ENCODE measurements at regions not wholly inside any gene's neighbourhood (a gene's known extent, or its start where the extent isn't known, plus 50 kb on each side); places are given as distances from the start of the nearest gene placed in this dataset.

DNA sequence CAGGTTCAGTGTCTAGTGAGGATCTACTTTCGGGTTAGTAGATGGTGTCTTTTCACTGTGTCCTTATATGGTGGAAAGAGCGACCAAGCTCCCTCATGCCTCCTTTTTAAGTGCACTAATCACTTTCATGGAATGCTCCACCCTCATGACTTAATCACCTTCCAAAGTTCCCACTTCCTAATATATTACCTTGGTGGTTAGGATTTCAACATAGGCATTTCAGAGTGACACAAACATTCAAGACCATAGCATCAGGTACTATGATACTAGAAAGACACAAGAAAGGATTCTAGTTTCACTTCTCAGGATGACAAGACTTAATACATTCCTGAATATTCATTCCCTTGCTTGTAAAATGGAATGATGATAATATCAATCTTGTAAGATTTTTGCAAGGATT is 119.1 kb upstream of the FAM3C start:
- TF ChIP-seq SIN3A (IDR thresholded peaks at IDR 0.05; ENCODE audit: borderline replicate concordance, insufficient read depth, low read length) (no peak), POLR2AphosphoS5 (IDR thresholded peaks at IDR 0.05; ENCODE audit: low read depth, low read length) (no peak), TAF1 (IDR thresholded peaks at IDR 0.05; ENCODE audit: borderline replicate concordance, insufficient read depth, low read length) (no peak)
- TF ChIP-seq, protein P1, sequence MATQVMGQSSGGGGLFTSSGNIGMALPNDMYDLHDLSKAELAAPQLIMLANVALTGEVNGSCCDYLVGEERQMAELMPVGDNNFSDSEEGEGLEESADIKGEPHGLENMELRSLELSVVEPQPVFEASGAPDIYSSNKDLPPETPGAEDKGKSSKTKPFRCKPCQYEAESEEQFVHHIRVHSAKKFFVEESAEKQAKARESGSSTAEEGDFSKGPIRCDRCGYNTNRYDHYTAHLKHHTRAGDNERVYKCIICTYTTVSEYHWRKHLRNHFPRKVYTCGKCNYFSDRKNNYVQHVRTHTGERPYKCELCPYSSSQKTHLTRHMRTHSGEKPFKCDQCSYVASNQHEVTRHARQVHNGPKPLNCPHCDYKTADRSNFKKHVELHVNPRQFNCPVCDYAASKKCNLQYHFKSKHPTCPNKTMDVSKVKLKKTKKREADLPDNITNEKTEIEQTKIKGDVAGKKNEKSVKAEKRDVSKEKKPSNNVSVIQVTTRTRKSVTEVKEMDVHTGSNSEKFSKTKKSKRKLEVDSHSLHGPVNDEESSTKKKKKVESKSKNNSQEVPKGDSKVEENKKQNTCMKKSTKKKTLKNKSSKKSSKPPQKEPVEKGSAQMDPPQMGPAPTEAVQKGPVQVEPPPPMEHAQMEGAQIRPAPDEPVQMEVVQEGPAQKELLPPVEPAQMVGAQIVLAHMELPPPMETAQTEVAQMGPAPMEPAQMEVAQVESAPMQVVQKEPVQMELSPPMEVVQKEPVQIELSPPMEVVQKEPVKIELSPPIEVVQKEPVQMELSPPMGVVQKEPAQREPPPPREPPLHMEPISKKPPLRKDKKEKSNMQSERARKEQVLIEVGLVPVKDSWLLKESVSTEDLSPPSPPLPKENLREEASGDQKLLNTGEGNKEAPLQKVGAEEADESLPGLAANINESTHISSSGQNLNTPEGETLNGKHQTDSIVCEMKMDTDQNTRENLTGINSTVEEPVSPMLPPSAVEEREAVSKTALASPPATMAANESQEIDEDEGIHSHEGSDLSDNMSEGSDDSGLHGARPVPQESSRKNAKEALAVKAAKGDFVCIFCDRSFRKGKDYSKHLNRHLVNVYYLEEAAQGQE (IDR thresholded peaks at IDR 0.05; ENCODE audit: insufficient read depth in 1 of 2, low read depth in 2 of 2, low read length in 2 of 2) = no peak
